Activated CD8-positive, alpha-beta memory T cell treated with anti-CD3 and anti-CD28 coated beads, Interleukin-2, amount 10 ng/mL, durations not matched to agents 7 days and 5 days (primary cell): ENCODE measurements at regions not wholly inside any gene's neighbourhood (a gene's known extent, or its start where the extent isn't known, plus 50 kb on each side); places are given as distances from the start of the nearest gene placed in this dataset.

Source experiments
- ATAC-seq: fragments of 150-1000 bp; cut with Tn5 transposase; one replicate; pipeline ENCODE4 v1.10.0; 2021; ENCODE audit warnings: moderate library complexity
- CTCF ChIA-PET: fragments of 350-600 bp; sonication (Branson Sonifier 250); formaldehyde crosslinking; loops from one replicate; lab custom pipeline; 2021; ENCODE audit warnings: antibody characterized with exemption; lab: Charles Lee
- DNase-seq: peaks from one replicate; pipeline ENCODE4 v3.0.0-alpha.2; 2020
- H3K27ac Mint-ChIP-seq: one replicate; pipeline ENCODE4 v1.8.0; 2021; ENCODE audit warnings: mild to moderate bottlenecking, mixed read lengths
- H3K27me3 Mint-ChIP-seq: one replicate; pipeline ENCODE4 v1.8.0; 2021; ENCODE audit warnings: mixed read lengths
- H3K36me3 Mint-ChIP-seq: one replicate; pipeline ENCODE4 v1.8.0; 2021; ENCODE audit warnings: mild to moderate bottlenecking, mixed read lengths
- H3K4me1 Mint-ChIP-seq: one replicate; pipeline ENCODE4 v1.8.0; 2021; ENCODE audit warnings: mixed read lengths
- H3K4me3 Mint-ChIP-seq: one replicate; pipeline ENCODE4 v1.8.0; 2021; ENCODE audit warnings: mild to moderate bottlenecking, moderate library complexity, mixed read lengths
- H3K9me3 Mint-ChIP-seq: one replicate; pipeline ENCODE4 v1.8.0; 2022; ENCODE audit warnings: low read depth, mixed read lengths

- no peak for DNase-seq
- Mint-ChIP-seq H3K36me3 (peaks cover 2% of the 10 kb centered on the region), H3K27ac (no peak overlapping the region), H3K9me3 (no peaks in the 10 kb centered on the region), H3K27me3 (peaks cover 9% of the 10 kb centered on the region), H3K4me1 (no peaks in the 10 kb centered on the region), H3K4me3 (no peak overlapping the region)
- no peak for ATAC-seq
- CTCF ChIA-PET = no interaction called here
These were observed 127.0 kb downstream of the TENT4A start for GRCh38 chr5:6840136-6840793.

- peaks cover 2% of the 10 kb centered on the region for H3K9me3 Mint-ChIP-seq
- CTCF ChIA-PET = no interaction called here
- H3K4me3 Mint-ChIP-seq = no peak overlapping the region
- peaks cover 14% of the 10 kb centered on the region for H3K27me3 Mint-ChIP-seq
- no peak for ATAC-seq
- no peak overlapping the region for H3K27ac Mint-ChIP-seq
- no peaks in the 10 kb centered on the region for H3K36me3 Mint-ChIP-seq
- peaks cover 7% of the 10 kb centered on the region for H3K4me1 Mint-ChIP-seq
- no peak for DNase-seq
These were observed 130.1 kb downstream of the TENT4A start for GRCh38 chr5:6843335-6843734.

- Mint-ChIP-seq H3K4me3 (no peak overlapping the region), H3K9me3 (peaks cover 2% of the 10 kb centered on the region), H3K4me1 (peaks cover 7% of the 10 kb centered on the region), H3K27me3 (peaks cover 14% of the 10 kb centered on the region), H3K27ac (no peak overlapping the region), H3K36me3 (no peaks in the 10 kb centered on the region)
- CTCF ChIA-PET = no interaction called here
- no peak for ATAC-seq
- no peak for DNase-seq
These were observed 130.6 kb downstream of the TENT4A start for GRCh38 chr5:6843821-6844220.

GRCh38 chr5:6845856-6846255 is 132.6 kb downstream of the TENT4A start:
- peaks cover 2% of the 10 kb centered on the region for H3K9me3 Mint-ChIP-seq
- CTCF ChIA-PET = no interaction called here
- H3K4me3 Mint-ChIP-seq = no peak overlapping the region
- H3K27ac Mint-ChIP-seq = no peak overlapping the region
- H3K27me3 Mint-ChIP-seq = peaks cover 14% of the 10 kb centered on the region
- DNase-seq (no peak), ATAC-seq (no peak)
- no peaks in the 10 kb centered on the region for H3K36me3 Mint-ChIP-seq
- H3K4me1 Mint-ChIP-seq = peaks cover 7% of the 10 kb centered on the region

GRCh38 chr5:6847870-6848269 is 134.6 kb downstream of the TENT4A start:
- peaks cover 10% of the 10 kb centered on the region for H3K27me3 Mint-ChIP-seq
- DNase-seq = no peak
- peaks cover 7% of the 10 kb centered on the region for H3K9me3 Mint-ChIP-seq
- ATAC-seq = no peak
- peaks cover 7% of the 10 kb centered on the region for H3K4me1 Mint-ChIP-seq
- CTCF ChIA-PET = no interaction called here
- no peak overlapping the region for H3K27ac Mint-ChIP-seq
- no peak overlapping the region for H3K4me3 Mint-ChIP-seq
- no peaks in the 10 kb centered on the region for H3K36me3 Mint-ChIP-seq

- Mint-ChIP-seq H3K36me3 (no peaks in the 10 kb centered on the region), H3K27me3 (peaks cover 4% of the 10 kb centered on the region), H3K9me3 (peaks cover 10% of the 10 kb centered on the region), H3K4me1 (peaks cover 7% of the 10 kb centered on the region), H3K27ac (no peak overlapping the region), H3K4me3 (no peak overlapping the region)
- DNase-seq = peak; percentile 48
- CTCF ChIA-PET = no interaction called here
- ATAC-seq = peak; percentile 66
These were observed 136.3 kb downstream of the TENT4A start for GRCh38 chr5:6849316-6850105.

- peaks cover 4% of the 10 kb centered on the region for H3K27me3 Mint-ChIP-seq
- peaks cover 7% of the 10 kb centered on the region for H3K4me1 Mint-ChIP-seq
- H3K4me3 Mint-ChIP-seq = no peak overlapping the region
- H3K9me3 Mint-ChIP-seq = peaks cover 10% of the 10 kb centered on the region
- H3K27ac Mint-ChIP-seq = no peak overlapping the region
- CTCF ChIA-PET = no interaction called here
- H3K36me3 Mint-ChIP-seq = no peaks in the 10 kb centered on the region
- ATAC-seq (no peak), DNase-seq (no peak)
These were observed 136.8 kb downstream of the TENT4A start for GRCh38 chr5:6850106-6850432.

- Mint-ChIP-seq H3K9me3 (peaks cover 4% of the 10 kb centered on the region), H3K4me1 (no peaks in the 10 kb centered on the region), H3K27ac (no peak overlapping the region), H3K27me3 (no peaks in the 10 kb centered on the region), H3K36me3 (no peaks in the 10 kb centered on the region), H3K4me3 (no peak overlapping the region)
- ATAC-seq = no peak
- CTCF ChIA-PET = interaction anchor here (0.7 kb wide), 1 partner anchor 36 kb away, joined by 4 read pairs; no protein-coding TSS in a partner anchor
- DNase-seq = no peak
These were observed 143.4 kb downstream of the TENT4A start for GRCh38 chr5:6856653-6857052.

- DNase-seq = no peak
- CTCF ChIA-PET = no interaction called here
- H3K27me3 Mint-ChIP-seq = no peaks in the 10 kb centered on the region
- H3K9me3 Mint-ChIP-seq = peaks cover 2% of the 10 kb centered on the region
- ATAC-seq = no peak
- no peak overlapping the region for H3K27ac Mint-ChIP-seq
- H3K4me3 Mint-ChIP-seq = no peak overlapping the region
- no peaks in the 10 kb centered on the region for H3K4me1 Mint-ChIP-seq
- H3K36me3 Mint-ChIP-seq = no peaks in the 10 kb centered on the region
These were observed 145.2 kb downstream of the TENT4A start for GRCh38 chr5:6858419-6858818.

GRCh38 chr5:6859023-6859422 is 145.8 kb downstream of the TENT4A start:
- Mint-ChIP-seq H3K9me3 (no peaks in the 10 kb centered on the region), H3K27me3 (no peaks in the 10 kb centered on the region), H3K4me1 (no peaks in the 10 kb centered on the region), H3K4me3 (no peak overlapping the region), H3K36me3 (no peaks in the 10 kb centered on the region), H3K27ac (no peak overlapping the region)
- CTCF ChIA-PET = no interaction called here
- DNase-seq (no peak), ATAC-seq (no peak)

- DNase-seq (no peak), ATAC-seq (no peak)
- no peaks in the 10 kb centered on the region for H3K4me1 Mint-ChIP-seq
- H3K36me3 Mint-ChIP-seq = no peaks in the 10 kb centered on the region
- no peaks in the 10 kb centered on the region for H3K27me3 Mint-ChIP-seq
- CTCF ChIA-PET = no interaction called here
- H3K9me3 Mint-ChIP-seq = no peaks in the 10 kb centered on the region
- no peak overlapping the region for H3K4me3 Mint-ChIP-seq
- no peak overlapping the region for H3K27ac Mint-ChIP-seq
These were observed 146.9 kb downstream of the TENT4A start for GRCh38 chr5:6859951-6860638.

GRCh38 chr5:6861036-6861435 is 147.8 kb downstream of the TENT4A start:
- CTCF ChIA-PET = no interaction called here
- H3K27ac Mint-ChIP-seq = no peak overlapping the region
- no peaks in the 10 kb centered on the region for H3K27me3 Mint-ChIP-seq
- no peaks in the 10 kb centered on the region for H3K4me1 Mint-ChIP-seq
- no peak for DNase-seq
- H3K4me3 Mint-ChIP-seq = no peak overlapping the region
- no peaks in the 10 kb centered on the region for H3K9me3 Mint-ChIP-seq
- no peaks in the 10 kb centered on the region for H3K36me3 Mint-ChIP-seq
- ATAC-seq = no peak

GRCh38 chr5:6861667-6862066 is 148.4 kb downstream of the TENT4A start:
- DNase-seq (no peak), ATAC-seq (no peak)
- CTCF ChIA-PET = no interaction called here
- no peak overlapping the region for H3K27ac Mint-ChIP-seq
- H3K9me3 Mint-ChIP-seq = no peaks in the 10 kb centered on the region
- no peaks in the 10 kb centered on the region for H3K4me1 Mint-ChIP-seq
- no peaks in the 10 kb centered on the region for H3K27me3 Mint-ChIP-seq
- no peak overlapping the region for H3K4me3 Mint-ChIP-seq
- no peaks in the 10 kb centered on the region for H3K36me3 Mint-ChIP-seq

- H3K36me3 Mint-ChIP-seq = no peaks in the 10 kb centered on the region
- H3K4me1 Mint-ChIP-seq = no peaks in the 10 kb centered on the region
- no peak overlapping the region for H3K27ac Mint-ChIP-seq
- H3K4me3 Mint-ChIP-seq = no peak overlapping the region
- H3K9me3 Mint-ChIP-seq = no peaks in the 10 kb centered on the region
- H3K27me3 Mint-ChIP-seq = no peaks in the 10 kb centered on the region
- ATAC-seq = no peak
- no peak for DNase-seq
- CTCF ChIA-PET = no interaction called here
These were observed 149.1 kb downstream of the TENT4A start for GRCh38 chr5:6862306-6862705.
